ENCODE measurements at regions not wholly inside any gene's neighbourhood (a gene's known extent, or its start where the extent isn't known, plus 50 kb on each side); places are given as distances from the start of the nearest gene placed in this dataset.
"Not testable (repeated sequence)": the region's sequence is repeated elsewhere in the genome, so short reads cannot be mapped to it uniquely, and the experiment has no call there.

DNA sequence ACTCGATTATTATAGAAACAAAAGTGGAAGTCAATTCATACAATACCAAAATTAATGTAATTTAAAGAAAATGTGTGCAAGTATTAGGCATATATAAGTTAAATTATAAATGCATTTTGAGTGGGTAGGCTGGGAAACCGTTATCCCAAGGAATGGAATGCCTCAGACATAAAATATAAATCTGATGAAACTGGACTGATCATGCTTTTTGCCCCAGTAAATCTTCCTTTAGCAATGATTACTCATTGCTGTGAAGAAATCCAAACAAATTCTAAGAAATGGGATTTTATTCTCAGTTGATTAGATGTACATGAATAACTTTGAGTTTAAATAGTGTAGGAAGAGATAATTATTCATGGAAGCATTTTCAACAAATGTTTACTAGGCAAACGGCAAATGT is 185.5 kb upstream of the KCNMB2 start:
- Histone ChIP-seq H3K36me3 (ENCODE audit: insufficient read depth, low read length) (no peaks in the 10 kb centered on the region), H2AFZ (ENCODE audit: low read depth, low read length) (no peak overlapping the region), H3K4me3 (ENCODE audit: low read length) (no peak overlapping the region), H3K4me1 (ENCODE audit: insufficient read depth, low read length) (peaks cover 13% of the 10 kb centered on the region), H3K27me3 (ENCODE audit: insufficient read depth, low read length) (no peaks in the 10 kb centered on the region), H3K9me3 (ENCODE audit: low read length) (no peaks in the 10 kb centered on the region)

DNA sequence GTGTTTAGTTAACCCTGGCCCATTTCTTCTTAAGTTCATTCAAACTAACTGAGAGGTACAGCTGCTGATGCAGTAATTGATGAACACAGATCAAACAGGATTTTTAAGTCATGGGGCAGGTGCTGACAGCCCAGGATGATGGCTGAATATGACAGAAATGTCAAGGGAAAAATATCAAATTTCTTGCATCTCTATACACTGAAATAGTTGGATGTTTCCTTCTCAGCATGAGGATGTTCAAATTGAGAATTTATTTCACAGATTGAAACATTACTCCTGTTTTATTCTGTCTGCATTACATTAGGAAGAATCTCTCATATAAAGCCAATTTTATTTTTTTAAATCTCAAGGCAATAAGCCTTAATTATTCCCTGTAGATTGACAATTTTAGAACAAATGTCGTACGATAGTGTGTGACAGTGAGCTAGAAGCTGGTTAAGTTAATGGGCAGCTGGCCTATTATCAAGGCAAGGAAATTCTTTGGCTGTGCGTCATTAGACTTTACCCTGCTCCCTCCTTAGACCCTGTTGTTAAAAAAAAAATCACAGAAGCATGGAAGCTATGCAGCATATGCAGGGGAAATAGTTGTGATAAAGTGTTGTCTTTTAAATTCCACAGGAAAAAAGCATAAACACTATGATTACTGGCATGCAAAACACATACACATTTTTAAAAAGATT is 183.8 kb upstream of the KCNMB2 start:
- no peak overlapping the region for H3K4me3 ChIP-seq (ENCODE audit: low read length)

DNA sequence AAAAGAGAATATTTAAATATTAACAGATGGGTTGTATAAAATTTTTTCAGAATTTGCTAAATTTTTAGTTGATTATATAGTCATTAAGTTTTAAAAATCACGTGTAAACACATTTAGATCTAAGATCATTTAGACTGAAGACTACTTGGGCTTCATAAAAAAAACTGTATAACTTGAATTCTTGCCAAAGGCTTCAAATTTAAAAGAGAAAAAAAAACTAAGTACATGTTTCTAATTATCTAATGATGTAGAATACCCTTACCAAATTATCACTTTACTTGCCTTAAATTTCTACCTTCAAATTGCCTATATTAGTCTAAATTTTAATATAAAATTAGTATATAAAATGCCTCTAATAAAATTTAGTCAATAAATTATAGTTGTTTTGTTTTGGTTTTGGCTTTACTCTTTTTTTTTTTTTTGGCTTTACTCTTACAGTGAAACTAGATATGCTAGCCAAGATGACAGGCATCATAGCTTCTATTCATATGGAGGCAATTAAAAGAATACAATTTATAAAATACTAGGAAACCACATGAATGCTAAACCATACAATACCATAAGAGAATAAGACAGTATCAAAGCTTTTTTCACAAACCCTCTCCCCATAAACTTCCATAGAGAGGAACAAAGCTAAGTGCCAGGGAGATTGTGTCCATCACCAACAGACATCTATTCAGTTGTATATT is 183.1 kb upstream of the KCNMB2 start:
- no peaks in the 10 kb centered on the region for H3K9me3 ChIP-seq (ENCODE audit: low read length)
- H2AFZ ChIP-seq (ENCODE audit: low read depth, low read length): no peak overlapping the region
- no peaks in the 10 kb centered on the region for H3K36me3 ChIP-seq (ENCODE audit: insufficient read depth, low read length)
- no peaks in the 10 kb centered on the region for H3K27me3 ChIP-seq (ENCODE audit: insufficient read depth, low read length)
- peaks cover 13% of the 10 kb centered on the region for H3K4me1 ChIP-seq (ENCODE audit: insufficient read depth, low read length)
- H3K4me3 ChIP-seq (ENCODE audit: low read length): no peak overlapping the region

More for the DNA sequence above, 183.8 kb upstream of the KCNMB2 start:
- H2AFZ ChIP-seq (ENCODE audit: low read depth, low read length): peak overlapping the region; percentile 86
- no peaks in the 10 kb centered on the region for H3K27me3 ChIP-seq (ENCODE audit: insufficient read depth, low read length)
- H3K9me3 ChIP-seq (ENCODE audit: low read length): no peaks in the 10 kb centered on the region
- H3K36me3 ChIP-seq (ENCODE audit: insufficient read depth, low read length): no peaks in the 10 kb centered on the region
- H3K4me1 ChIP-seq (ENCODE audit: insufficient read depth, low read length): peaks cover 13% of the 10 kb centered on the region

DNA sequence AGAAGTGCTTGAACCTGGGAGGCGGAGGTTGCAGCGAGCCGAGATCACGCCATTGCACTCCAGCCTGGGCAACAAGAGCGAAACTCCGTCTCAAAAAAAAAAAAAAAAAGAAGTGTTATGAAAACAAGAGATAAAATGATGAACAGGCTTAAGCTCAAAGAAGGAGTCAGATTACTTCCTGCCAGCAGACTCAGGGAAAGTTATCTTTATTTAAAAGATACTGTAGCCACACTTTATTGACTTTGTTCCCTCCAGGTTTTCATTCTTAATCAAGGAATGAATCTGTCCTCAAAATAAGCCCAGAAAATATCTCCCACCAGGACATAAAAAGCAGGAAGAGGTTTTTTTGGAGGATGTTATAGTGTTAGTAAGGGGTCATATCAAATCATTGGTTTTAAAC is 176.5 kb upstream of the KCNMB2 start:
- Histone ChIP-seq H3K36me3 (ENCODE audit: insufficient read depth, low read length) (no peaks in the 10 kb centered on the region), H3K4me1 (ENCODE audit: insufficient read depth, low read length) (no peaks in the 10 kb centered on the region), H2AFZ (ENCODE audit: low read depth, low read length) (no peak overlapping the region), H3K27me3 (ENCODE audit: insufficient read depth, low read length) (no peaks in the 10 kb centered on the region), H3K4me3 (ENCODE audit: low read length) (no peak overlapping the region), H3K9me3 (ENCODE audit: low read length) (no peaks in the 10 kb centered on the region)

DNA sequence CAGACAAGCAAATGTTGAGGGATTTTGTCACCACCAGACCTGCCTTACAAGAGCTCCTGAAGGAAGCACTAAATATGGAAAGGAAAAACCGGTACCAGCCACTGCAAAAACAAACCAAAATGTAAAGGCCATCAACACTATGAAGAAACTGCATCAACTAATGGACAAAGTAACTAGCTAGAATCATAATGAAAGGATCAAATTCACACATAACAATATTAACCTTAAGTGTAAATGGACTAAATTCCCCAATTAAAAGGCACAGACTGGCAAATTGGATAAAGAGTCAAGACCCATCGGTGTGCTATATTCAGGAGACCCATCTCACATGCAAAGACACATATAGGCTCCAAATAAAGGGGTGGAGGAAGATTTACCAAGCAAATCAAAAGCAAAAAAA is 173.2 kb upstream of the KCNMB2 start:
- not testable (repeated sequence) for H3K36me3 ChIP-seq (ENCODE audit: insufficient read depth, low read length); H3K9me3 ChIP-seq (ENCODE audit: low read length); H3K27me3 ChIP-seq (ENCODE audit: insufficient read depth, low read length); H3K4me1 ChIP-seq (ENCODE audit: insufficient read depth, low read length); H2AFZ ChIP-seq (ENCODE audit: low read depth, low read length); H3K4me3 ChIP-seq (ENCODE audit: low read length)

DNA sequence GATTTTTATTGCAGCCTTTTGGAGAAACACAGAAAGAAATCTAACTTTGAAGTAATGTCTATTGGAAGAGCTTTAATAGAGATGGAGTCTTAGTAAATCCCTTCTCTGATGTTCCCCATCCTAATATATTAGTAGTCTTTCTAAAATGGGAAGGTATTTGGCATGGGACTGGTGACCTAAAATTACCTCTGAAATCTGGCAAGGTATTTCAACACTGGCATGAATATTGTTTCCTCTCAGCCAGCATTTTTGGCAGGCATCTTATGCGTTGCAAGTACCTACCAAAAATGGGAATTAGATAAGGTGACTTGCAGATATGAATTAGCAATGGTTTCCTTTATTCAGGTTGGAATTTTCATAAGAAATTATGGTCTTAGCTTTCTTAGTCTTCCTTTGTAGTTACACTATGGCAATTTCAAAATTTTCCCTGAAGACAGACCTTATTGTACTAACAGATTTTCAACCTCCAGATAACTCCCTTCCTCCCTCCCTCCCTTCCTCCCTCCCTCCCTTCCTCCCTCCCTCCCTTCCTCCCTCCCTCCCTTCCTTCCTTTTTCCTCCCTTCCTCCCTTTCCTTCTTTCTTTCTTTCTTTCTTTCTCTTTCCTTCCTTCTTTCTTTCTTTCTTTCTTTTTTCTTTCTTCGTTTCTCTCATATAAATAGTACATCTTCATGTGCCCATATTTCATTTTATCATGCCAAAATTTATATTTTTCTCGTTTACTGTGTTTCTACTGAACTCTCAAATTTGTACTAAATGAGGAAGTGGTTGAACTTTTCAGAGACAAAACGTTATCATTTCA is 168.2 kb upstream of the KCNMB2 start:
- no peaks in the 10 kb centered on the region for H3K36me3 ChIP-seq (ENCODE audit: insufficient read depth, low read length)
- no peak overlapping the region for H2AFZ ChIP-seq (ENCODE audit: low read depth, low read length)
- no peaks in the 10 kb centered on the region for H3K9me3 ChIP-seq (ENCODE audit: low read length)
- H3K4me1 ChIP-seq (ENCODE audit: insufficient read depth, low read length): no peaks in the 10 kb centered on the region
- no peak overlapping the region for H3K4me3 ChIP-seq (ENCODE audit: low read length)
- no peaks in the 10 kb centered on the region for H3K27me3 ChIP-seq (ENCODE audit: insufficient read depth, low read length)

DNA sequence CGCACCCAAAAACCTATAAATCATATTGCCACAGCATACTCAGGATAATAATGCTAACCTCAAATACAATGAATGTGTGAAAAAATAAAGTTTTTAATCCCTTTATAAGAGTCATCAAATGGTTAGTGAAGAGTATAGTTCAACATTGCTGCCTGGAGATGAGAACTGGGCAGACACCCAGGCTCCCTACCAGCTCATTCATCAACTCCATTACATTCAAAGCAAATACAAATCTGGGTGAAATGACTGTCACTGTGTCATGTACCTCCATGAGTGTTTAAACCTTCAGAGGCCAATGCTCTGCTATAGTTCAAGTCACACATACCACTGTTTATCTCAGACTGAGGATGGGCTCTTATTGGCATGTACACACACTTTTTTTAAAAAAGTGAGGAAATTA is 167.2 kb upstream of the KCNMB2 start:
- no peak overlapping the region for H2AFZ ChIP-seq (ENCODE audit: low read depth, low read length)
- H3K9me3 ChIP-seq (ENCODE audit: low read length): no peaks in the 10 kb centered on the region
- H3K27me3 ChIP-seq (ENCODE audit: insufficient read depth, low read length): no peaks in the 10 kb centered on the region
- H3K36me3 ChIP-seq (ENCODE audit: insufficient read depth, low read length): no peaks in the 10 kb centered on the region
- no peaks in the 10 kb centered on the region for H3K4me1 ChIP-seq (ENCODE audit: insufficient read depth, low read length)
- no peak overlapping the region for H3K4me3 ChIP-seq (ENCODE audit: low read length)

DNA sequence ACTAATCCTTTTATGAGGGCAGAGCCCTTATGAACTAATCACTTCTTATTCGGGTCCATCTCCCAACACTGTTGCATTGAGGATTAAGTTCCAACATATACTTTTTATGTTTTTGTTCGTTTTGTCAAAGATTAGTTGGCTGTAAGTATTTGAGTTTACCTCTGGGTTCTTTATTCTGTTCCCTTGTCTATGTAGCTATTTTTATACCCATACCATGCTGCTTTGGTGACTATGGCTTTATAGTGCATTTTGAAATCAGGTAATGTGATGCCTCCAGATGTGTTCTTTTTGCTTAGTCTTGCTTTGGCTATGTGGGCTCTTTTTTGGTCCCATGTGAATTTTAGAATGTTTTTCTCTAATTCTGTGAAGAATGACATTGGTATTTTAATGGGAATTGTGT is 166.4 kb upstream of the KCNMB2 start:
- Histone ChIP-seq H2AFZ (ENCODE audit: low read depth, low read length) (no peak overlapping the region), H3K27me3 (ENCODE audit: insufficient read depth, low read length) (no peaks in the 10 kb centered on the region), H3K4me1 (ENCODE audit: insufficient read depth, low read length) (no peaks in the 10 kb centered on the region), H3K4me3 (ENCODE audit: low read length) (no peak overlapping the region), H3K36me3 (ENCODE audit: insufficient read depth, low read length) (no peaks in the 10 kb centered on the region), H3K9me3 (ENCODE audit: low read length) (no peaks in the 10 kb centered on the region)

DNA sequence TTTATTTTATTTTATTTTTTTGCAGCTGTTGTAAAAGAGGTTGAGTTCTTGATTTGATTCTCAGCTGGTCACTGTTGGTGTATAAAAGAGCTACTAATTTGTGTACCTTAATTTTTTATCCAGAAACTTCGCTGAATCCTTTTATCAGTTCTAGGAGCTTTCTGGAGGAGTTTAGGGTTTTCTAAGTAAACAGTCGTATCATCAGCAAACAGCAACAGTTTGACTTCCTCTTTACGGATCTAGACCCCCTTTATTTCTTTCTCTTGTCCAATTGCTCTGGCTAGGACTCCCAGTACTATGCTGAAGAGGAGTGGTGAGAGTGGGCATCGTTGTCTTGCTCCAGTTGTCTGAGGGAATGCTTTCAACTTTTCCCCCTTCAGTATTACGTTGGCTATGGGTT is 165.8 kb upstream of the KCNMB2 start:
- Histone ChIP-seq H2AFZ (ENCODE audit: low read depth, low read length) (no peak overlapping the region), H3K36me3 (ENCODE audit: insufficient read depth, low read length) (no peaks in the 10 kb centered on the region), H3K4me3 (ENCODE audit: low read length) (no peak overlapping the region), H3K27me3 (ENCODE audit: insufficient read depth, low read length) (no peaks in the 10 kb centered on the region), H3K4me1 (ENCODE audit: insufficient read depth, low read length) (no peaks in the 10 kb centered on the region), H3K9me3 (ENCODE audit: low read length) (no peaks in the 10 kb centered on the region)

DNA sequence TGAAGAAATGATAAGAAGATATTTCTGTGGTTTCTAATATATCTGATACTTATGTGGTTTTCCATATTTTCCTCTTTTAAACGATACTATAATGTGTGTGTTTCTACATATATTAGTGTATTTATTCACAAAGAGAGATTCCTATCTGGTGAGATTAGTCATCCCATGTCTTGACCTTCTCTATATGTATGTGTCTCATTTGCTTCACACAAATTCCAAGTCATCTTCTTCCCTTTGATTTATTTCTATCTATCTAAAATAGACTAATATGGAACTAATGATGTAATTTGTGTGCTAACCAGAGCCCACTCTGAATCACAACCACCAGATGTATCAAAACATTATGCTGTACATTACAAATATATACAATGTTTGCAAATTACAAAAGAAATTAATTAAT is 154.7 kb upstream of the KCNMB2 start:
- Histone ChIP-seq H3K4me1 (ENCODE audit: insufficient read depth, low read length) (peaks cover 13% of the 10 kb centered on the region), H3K36me3 (ENCODE audit: insufficient read depth, low read length) (no peaks in the 10 kb centered on the region)

DNA sequence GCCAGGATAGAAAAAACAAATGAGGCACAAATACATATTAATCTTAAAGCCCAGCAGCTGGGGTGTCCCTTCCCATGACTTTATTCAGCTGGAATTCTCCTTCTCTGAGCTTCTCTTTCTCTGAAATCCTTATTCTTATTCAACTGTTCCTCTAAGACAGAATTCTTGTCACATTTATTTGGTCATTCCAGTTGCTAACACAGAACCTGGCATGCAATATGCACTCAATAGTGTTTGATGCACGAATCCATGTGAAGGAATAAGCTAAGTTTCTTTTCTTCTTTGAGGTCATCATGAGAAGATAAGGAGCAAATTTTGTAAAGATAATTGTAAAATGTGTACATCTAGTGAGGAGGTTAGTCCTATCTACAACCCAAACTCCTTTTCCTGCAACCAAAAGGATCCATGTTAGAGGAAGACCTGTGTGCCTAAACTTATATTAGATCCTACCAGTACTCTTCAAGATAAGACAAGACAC is 154.2 kb upstream of the KCNMB2 start:
- H2AFZ ChIP-seq (ENCODE audit: low read depth, low read length): no peak overlapping the region
- no peak overlapping the region for H3K4me3 ChIP-seq (ENCODE audit: low read length)
- peaks cover 13% of the 10 kb centered on the region for H3K4me1 ChIP-seq (ENCODE audit: insufficient read depth, low read length)
- H3K27me3 ChIP-seq (ENCODE audit: insufficient read depth, low read length): no peaks in the 10 kb centered on the region
- no peaks in the 10 kb centered on the region for H3K36me3 ChIP-seq (ENCODE audit: insufficient read depth, low read length)
- no peaks in the 10 kb centered on the region for H3K9me3 ChIP-seq (ENCODE audit: low read length)

More for the DNA sequence above, 154.7 kb upstream of the KCNMB2 start:
- Histone ChIP-seq H2AFZ (ENCODE audit: low read depth, low read length) (no peak overlapping the region), H3K9me3 (ENCODE audit: low read length) (no peaks in the 10 kb centered on the region), H3K4me3 (ENCODE audit: low read length) (no peak overlapping the region), H3K27me3 (ENCODE audit: insufficient read depth, low read length) (no peaks in the 10 kb centered on the region)

DNA sequence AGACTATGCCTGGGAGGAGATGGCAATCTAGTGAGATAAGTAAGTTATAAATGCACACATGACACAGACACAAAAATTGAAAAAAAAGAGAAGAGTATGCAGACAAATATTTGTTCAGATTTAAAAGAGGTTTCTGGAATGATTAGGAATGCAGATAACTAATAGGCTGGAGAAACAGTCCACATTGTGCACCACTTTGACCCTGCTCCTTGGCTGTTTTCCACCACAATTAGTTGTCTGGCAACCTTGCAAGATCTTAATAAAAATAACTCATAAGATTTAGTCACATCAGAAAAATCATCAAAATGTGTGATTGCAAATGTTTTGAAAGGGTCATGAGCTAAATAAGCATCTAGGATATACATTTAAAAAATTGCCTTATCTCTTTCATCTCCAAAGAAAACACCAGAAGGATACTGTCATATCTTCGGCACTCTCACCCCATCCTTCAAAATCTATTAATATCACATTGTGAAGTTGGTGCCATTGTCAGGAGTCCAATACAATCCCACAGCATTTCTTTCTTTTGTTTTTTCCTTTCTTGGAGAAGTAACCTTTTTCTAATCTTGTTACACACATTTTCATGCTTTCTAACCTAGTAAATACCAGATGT is 153.7 kb upstream of the KCNMB2 start:
- H3K9me3 ChIP-seq (ENCODE audit: low read length): no peaks in the 10 kb centered on the region
- H3K4me1 ChIP-seq (ENCODE audit: insufficient read depth, low read length): peaks cover 13% of the 10 kb centered on the region
- H2AFZ ChIP-seq (ENCODE audit: low read depth, low read length): no peak overlapping the region
- no peaks in the 10 kb centered on the region for H3K36me3 ChIP-seq (ENCODE audit: insufficient read depth, low read length)
- no peaks in the 10 kb centered on the region for H3K27me3 ChIP-seq (ENCODE audit: insufficient read depth, low read length)
- H3K4me3 ChIP-seq (ENCODE audit: low read length): no peak overlapping the region

All from neuron (in vitro differentiated cells).